T-helper 1 cell treated with Interleukin-12 subunit alpha and Interleukin-12 subunit beta and Interleukin-4 antibody, amounts not matched to agents 30 ng/mL and 1 ng/mL, for 36 hours (primary cell): ENCODE measurements at regions not wholly inside any gene's neighbourhood (a gene's known extent, or its start where the extent isn't known, plus 50 kb on each side); places are given as distances from the start of the nearest gene placed in this dataset.
"Not testable (repeated sequence)": the region's sequence is repeated elsewhere in the genome, so short reads cannot be mapped to it uniquely, and the experiment has no call there.

Experiments used
- intact Hi-C: fragments of 100-400 bp; cut with micrococcal nuclease; formaldehyde crosslinking; loops from one replicate; pipeline ENCODE4 v1.15.1; 2024

DNA sequence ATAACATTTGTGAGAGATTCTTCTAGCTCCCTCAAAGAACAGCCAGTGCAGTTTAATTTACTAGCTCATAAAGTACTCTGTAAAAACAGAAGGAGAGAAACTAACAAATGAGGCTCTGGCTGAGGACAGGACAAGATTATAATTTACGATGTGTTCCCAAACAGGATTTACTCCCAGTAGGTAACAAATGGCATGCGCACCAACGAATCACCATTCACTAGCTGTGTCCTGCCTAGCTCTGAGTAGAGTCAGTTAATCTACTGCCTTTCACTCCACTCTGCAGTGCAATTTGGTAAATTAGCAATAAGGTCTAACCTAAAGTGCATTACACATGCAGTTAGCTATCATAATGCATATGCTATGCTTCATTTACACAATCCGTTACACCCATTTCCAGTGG is 497.4 kb upstream of the CCNG1 start:
- intact Hi-C loops: no loop called here

GRCh38 chr5:162948677-162949076 is 488.7 kb upstream of the CCNG1 start:
- intact Hi-C loops: no loop called here

GRCh38 chr5:162956570-162956969 is 480.8 kb upstream of the CCNG1 start:
- intact Hi-C loops: no loop called here

DNA sequence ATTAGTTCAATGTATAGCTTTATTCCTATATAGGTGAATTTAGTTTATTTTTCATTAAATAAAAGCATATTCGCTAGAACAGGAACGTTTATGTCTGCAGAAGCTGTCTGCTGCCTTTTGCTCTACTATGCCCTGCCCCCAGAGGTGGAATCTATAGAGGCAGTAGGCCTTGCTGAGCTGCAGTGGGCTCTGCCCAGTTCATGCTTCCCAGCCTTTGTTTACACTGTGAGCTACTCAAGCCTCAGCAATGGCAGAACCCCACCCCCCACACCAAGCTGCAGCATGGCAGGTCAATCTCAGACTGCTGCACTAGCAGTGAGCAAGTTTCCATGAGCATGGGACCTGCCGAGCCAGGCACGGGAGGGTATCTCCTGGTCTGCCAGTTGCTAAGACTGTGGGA is 473.3 kb upstream of the CCNG1 start:
- intact Hi-C loops: not testable (repeated sequence)

DNA sequence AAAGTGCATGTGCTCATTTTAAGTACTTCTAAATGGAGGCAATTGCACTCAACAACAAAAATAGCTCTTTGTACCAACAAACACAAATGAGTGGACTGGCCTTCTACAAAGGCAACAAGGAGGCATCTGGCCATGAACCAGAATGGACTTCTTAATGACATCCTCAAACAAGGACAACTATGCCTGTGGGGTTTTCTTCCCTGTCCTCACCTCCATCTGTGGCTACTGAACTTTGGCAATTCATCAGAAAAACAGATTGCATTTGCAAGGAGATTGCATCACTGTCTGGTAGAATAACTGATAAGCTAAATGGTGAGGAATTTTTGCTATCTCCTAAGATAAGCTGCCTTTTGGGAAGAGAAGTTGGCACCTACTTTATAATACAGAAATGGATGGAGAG is 447.3 kb upstream of the CCNG1 start:
- intact Hi-C loops: no loop called here

- intact Hi-C loops: no loop called here
These were observed 446.4 kb upstream of the CCNG1 start for GRCh38 chr5:162990856-162991497.

GRCh38 chr5:162995568-162995967 is 441.8 kb upstream of the CCNG1 start:
- intact Hi-C loops: no loop called here

DNA sequence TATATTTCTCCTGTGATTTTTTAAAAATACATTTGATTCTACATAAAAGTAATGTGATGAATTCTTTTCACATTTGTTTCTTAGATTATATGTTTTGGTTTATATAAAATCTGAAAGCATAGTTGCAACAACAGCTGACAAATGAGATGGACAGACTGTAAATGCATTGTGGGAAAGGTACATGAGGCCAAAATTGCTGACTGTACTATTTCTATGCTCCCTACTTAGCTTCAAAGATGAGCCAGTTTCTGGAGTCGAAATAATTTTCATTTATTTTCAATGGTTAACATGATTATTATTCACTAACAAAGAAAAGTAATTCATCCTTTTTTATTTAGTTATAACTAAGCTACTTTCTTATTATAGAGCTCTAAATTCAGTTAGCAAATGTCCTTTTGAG is 441.3 kb upstream of the CCNG1 start:
- intact Hi-C loops: no loop called here

- intact Hi-C loops: no loop called here
These were observed 431.4 kb upstream of the CCNG1 start for GRCh38 chr5:163005949-163006348.

DNA sequence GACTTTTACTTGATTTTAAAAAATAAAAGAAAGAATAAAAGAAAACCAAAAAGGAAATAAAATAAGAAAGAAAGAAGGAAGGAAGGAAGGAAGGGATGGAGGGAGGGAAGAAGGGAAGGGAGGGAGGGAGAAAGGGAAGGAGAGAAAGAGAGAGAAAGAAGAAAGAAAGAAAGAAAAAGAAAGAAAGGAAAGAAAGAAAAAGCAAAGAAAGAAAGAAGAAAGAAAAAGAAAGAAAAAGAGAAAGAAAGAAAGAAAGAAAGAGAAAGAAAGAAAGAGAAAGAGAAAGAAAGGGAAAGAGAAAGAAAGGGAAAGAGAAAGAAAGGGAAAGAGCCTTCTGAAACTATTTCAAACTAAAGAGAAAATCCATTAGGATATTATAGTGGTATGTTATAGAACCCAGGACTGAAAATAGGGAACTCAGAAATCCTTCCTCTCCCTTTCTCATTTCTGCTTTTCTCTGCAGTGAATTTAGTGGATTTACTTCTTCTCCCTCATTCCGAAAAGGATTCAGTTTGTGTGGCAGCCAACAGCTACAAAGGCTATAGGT is 414.7 kb upstream of the CCNG1 start:
- intact Hi-C loops: no loop called here

DNA sequence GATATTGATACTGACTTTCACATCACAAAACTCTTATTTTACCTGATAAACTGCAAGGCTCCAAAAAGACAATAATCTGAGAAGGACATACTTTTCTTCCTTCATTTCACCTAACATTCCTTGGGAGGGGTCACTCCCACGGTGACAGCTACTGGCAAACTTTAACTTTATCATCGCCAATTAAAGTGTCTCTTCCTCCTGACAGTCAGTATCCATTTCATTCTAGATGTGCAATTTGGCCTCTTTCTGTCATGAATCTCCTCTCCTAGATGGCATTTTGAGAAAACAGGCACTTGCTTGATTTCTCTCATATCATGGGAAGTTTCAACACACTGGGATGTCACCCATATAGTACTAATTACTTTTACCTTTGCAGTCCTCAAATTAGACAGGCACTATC is 413.5 kb upstream of the CCNG1 start:
- intact Hi-C loops: no loop called here

DNA sequence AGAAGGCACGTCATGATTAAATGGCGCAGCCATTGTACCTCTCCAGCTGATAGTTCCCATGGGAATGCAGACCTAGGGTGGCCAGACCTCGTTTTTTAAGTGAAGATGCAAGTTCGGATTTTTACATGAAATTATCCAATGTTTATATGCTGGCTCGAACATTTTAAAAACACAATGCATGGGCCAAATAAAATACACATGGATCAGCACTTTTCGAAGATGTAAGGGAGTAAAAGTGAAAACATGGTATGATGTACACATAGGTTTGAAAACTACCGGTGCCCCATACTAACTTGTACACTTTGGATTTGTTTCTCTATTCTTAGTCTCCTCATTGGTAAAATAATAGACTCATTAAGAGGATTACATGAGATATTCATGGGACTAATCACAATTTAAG is 412.5 kb upstream of the CCNG1 start:
- intact Hi-C loops: no loop called here

DNA sequence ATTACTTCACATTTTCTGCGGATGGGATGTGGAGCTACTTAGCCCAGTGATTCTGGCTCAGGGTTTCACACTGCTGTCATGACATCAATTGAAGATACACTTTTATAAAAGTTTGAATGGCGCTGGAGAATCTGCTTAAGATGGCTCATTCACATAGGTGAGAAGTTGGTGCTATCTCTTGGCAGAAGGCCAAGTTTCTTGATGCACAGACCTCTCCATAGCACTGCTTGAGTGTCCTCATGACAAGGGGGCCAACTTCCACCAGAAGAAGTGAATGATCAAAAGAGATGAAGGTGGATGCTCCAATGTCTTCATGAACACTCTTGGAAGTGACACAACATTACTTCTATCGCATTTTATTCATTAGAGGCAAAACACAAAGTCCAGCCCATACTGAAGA is 403.7 kb upstream of the CCNG1 start:
- intact Hi-C loops: no loop called here

DNA sequence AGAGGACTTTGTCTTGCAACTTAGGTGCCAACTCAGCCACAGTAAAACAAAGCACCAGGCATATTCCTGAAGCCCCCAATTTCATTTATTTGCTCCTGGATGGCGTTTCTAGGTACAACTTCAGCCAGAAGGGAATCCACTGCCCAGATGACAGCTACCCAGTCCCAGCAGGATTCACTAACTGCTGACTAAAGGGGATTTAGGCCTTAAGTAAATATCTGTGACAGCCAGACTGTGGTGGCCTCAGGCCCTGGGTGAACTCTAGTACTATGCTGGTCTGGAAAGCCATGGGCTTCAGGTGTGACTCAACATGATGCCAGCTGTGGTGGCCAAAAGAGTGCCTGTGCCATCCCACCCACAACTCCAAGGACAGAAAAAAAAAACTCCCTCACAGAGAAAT is 396.1 kb upstream of the CCNG1 start:
- intact Hi-C loops: no loop called here

GRCh38 chr5:163079618-163080017 is 357.8 kb upstream of the CCNG1 start:
- intact Hi-C loops: loop anchor here (1.0 to 5.0 kb wide), 2 partner anchors 268 to 328 kb away; no protein-coding TSS in a partner anchor

- intact Hi-C loops: no loop called here
These were observed 348.2 kb upstream of the CCNG1 start for GRCh38 chr5:163089230-163089629.

GRCh38 chr5:163089926-163090325 is 347.5 kb upstream of the CCNG1 start:
- intact Hi-C loops: no loop called here

- intact Hi-C loops: no loop called here
These were observed 342.8 kb upstream of the CCNG1 start for GRCh38 chr5:163094492-163095180.

- intact Hi-C loops: loop anchor here (5.0 kb wide), 1 partner anchor 238 kb away; no protein-coding TSS in a partner anchor
These were observed 332.9 kb upstream of the CCNG1 start for GRCh38 chr5:163104464-163104863.

DNA sequence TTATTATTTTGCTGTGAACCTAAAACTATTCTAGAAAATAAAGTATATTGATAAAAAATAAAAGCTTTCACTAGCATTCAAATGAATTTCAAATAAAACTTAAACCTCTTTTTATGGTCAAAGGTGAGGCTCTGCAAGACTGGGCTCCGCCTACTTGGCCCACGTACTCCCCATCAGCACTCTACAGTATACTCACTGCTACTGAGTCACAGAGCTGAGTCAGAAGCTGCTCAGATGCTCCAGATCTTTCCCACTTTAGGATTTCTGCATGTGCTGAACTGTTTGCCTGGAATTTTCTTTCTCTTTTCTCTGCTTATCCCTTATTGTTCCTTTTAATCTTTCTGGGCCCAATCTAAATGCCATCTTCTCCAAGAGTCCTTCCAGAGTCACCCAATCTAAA is 331.9 kb upstream of the CCNG1 start:
- intact Hi-C loops: no loop called here

DNA sequence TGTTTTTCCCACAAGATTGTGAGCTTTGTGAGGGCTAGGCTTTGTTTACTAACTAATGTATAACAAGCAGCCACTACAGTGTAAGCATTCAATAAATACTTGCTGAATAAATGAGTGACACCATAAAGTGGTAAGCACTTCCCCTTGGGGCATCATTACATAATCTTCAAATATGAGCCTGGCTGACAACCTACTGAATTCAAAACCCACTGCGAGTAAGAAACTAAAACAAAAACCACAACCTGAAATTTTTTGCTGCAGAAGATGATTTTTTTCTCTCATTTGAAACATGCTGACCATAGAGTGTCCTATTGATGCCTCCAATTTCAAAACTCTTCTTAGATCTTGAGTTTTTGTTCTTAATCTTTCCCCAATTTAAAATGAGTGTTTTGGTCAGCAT is 331.3 kb upstream of the CCNG1 start:
- intact Hi-C loops: no loop called here

DNA sequence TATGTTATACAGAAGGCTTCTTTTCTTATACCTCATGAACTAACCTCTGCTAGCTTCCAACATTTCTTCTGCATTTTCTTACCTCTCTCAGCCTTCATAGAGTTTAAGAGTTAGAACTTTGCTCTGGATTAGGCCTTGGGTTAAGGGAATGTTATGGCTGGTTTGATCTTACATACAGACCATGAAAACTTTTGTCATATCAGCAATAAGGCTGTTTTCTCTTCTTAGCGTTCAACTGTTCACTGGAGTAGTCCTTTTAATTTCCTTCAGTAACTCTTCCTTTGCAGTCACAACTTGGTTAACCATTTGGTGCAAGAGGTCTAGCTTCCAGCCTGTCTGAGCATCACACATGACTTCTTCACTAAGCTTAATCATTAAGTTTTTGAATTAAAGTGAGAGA is 329.0 kb upstream of the CCNG1 start:
- intact Hi-C loops: no loop called here

DNA sequence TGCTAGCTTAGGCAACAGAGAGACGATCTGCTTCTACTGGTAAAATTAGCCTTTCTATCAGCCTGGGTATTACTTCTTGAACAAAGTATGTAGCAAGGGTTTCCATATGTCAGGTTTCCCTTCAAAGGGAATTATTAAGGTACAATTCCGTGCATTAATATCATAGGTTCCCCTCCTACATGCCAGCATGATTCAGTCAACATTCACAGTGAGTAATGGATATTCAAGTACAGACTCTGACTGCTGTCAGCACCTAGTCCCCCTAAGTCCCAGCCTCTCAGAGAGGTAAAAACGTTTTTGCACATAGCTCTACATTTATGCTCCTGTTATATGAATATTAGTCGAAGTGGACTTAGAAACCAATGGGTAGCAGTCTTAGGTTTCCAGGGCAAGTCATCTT is 322.4 kb upstream of the CCNG1 start:
- intact Hi-C loops: no loop called here
